Heart left ventricle (tissue), 13 donors: ENCODE measurements at regions not wholly inside any gene's neighbourhood (a gene's known extent, or its start where the extent isn't known, plus 50 kb on each side); places are given as distances from the start of the nearest gene placed in this dataset.

ENCODE experiments used
- CTCF ChIP-seq, 12 donors: fragments of 200-600 bp; sonication (generic) in 4 of 12; IDR thresholded peaks; one replicate each; pipeline versions ENCODE4 v1.5.0 to v1.8.0; 2018 to 2022; ENCODE audit warnings: antibody characterized with exemption in 12 of 12, mild to moderate bottlenecking in 5 of 12
- POLR2A ChIP-seq, 2 donors: fragments of 450-650 bp; IDR thresholded peaks; one replicate each; pipeline ENCODE4 v1.6.1; 2017; ENCODE audit warnings: antibody characterized with exemption in 2 of 2, mild to moderate bottlenecking in 2 of 2, moderate library complexity in 2 of 2
- donor health status: ischemic (EF 13 %, LVEDD 7.1; RV severe dilation, severe dysfunction).
- donor health status: DM: no; HTN: yes; CAD: no.
- donor health status: DM: no; HTN: no; CAD: no.
- donor health status: ischemic (EF 25% LVEDD 6.9; RV normal size, moderate dysfunction).
- donor health status: ischemic (EF 25% LVEDD 5.7; RV mildly dilated, moderate dysfunction).
- donor health status: ischemic (EF 35%, LVEDD 5.7; RV mildly dilated, moderate dysfunction).
- donor health status: nonischemic (EF 11% LVEDD 7.7; RV severe dilation, severe dysfunction).
- donor health status: DM: yes; HTN: yes; CAD: no.
- donor health status: PGD.
- donor health status: ischemic (EF 29% LVEDD 5.4; RV normal size, mild dysfunction).
- donor health status: nonischemic (EF 23%, LVEDD 6.1; RV moderate dilation, normal function).

GRCh38 chr2:5986801-5987787, 294.9 kb downstream of the SOX11 start:
- TF ChIP-seq CTCF (IDR thresholded peaks at IDR 0.05) (no peak), POLR2A (IDR thresholded peaks at IDR 0.05) (no peak)
